ENCODE measurements at regions not wholly inside any gene's neighbourhood (a gene's known extent, or its start where the extent isn't known, plus 50 kb on each side); places are given as distances from the start of the nearest gene placed in this dataset.

DNA sequence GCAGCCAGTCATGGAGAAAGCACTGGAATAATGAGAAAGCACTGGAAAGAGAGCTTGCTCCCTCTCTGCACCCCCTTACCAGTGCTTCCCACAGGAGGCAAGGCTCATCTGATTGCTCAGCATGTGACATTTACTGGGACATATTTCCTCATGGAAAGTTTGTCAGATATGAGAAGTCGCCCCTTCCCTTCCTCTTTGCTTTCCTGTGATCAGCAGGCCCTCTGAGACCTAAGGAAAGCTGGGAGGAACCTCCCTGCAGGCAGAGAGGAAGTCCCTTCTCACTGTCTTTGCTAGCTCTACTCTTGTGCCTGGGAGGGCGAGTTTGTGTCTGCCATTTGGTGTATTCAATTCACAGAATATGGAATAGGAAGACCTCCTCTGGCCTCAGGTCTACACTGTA, 283.8 kb downstream of the ALDH8A1 start:
- in situ Hi-C loops (cut with MboI) = no loop called here
- H4K20me1 ChIP-seq (replicated peaks; ENCODE audit: control insufficient read depth, insufficient read depth, low read length) = no peaks in the 10 kb centered on the region
- no peaks in the 10 kb centered on the region for H3K79me2 ChIP-seq (ENCODE audit: control insufficient read depth, insufficient read depth, low read length)
- TF ChIP-seq NCOA6 (IDR thresholded peaks at IDR 0.05) (no peak), ZNF830 (CRISPR knock-in tag; IDR thresholded peaks at IDR 0.05) (no peak), SPI1 (IDR thresholded peaks at IDR 0.05; ENCODE audit: borderline replicate concordance, low read depth, low read length) (peak; percentile 49; the same call in 1 of the 2 replicates)
- ATAC-seq (no peak), DNase-seq (ENCODE audit: extremely low read depth in 1 of 4, low spot score in 3 of 4) (no peak), FAIRE-seq (no peak)
- no peaks in the 10 kb centered on the region for H3K9me3 ChIP-seq (replicated peaks; ENCODE audit: control insufficient read depth, insufficient read depth, low read depth, low read length)
- no peaks in the 10 kb centered on the region for H3K4me1 ChIP-seq (replicated peaks in 1 of 2; ENCODE audit: control insufficient read depth in 2 of 2, insufficient read depth in 2 of 2, low read length in 2 of 2)
- 0% methylated on average over 2 of the region's 2 CpGs for WGBS (ENCODE audit: insufficient coverage, low coverage, missing lambda C conversion rate)
- H2AFZ ChIP-seq (ENCODE audit: low read depth, low read length) = no peak overlapping the region
- H3K4me3 ChIP-seq = no peak overlapping the region
- peaks cover 2 to 11% of the 10 kb centered on the region in 2 experiments; a peak in 3 of 5 replicates for H3K27me3 ChIP-seq (ENCODE audit: control insufficient read depth in 2 of 2, insufficient read depth in 2 of 2, low read length in 2 of 2)
- H3K36me3 ChIP-seq (ENCODE audit: control insufficient read depth, insufficient read depth, low read length) = no peaks in the 10 kb centered on the region
- H3K27ac ChIP-seq (ENCODE audit: extremely low read depth, low read depth, low read length) = no peak overlapping the region
- no peak overlapping the region for H3K9ac ChIP-seq (ENCODE audit: insufficient read depth in 1 of 2, low read depth in 2 of 2, low read length in 2 of 2)
- no peaks in the 10 kb centered on the region for H3K9me1 ChIP-seq (ENCODE audit: control insufficient read depth, insufficient read depth, low read length)
- intact Hi-C loops (cut with micrococcal nuclease) = no loop called here
- ChIA-PET POLR2A (no interaction called here), CTCF (ENCODE audit: low intra/inter-chr PET ratio) (no interaction called here)
- no TSS peak for BruUV-seq (replicated peaks)
- H3K4me2 ChIP-seq (ENCODE audit: insufficient read depth, low read length) = no peak overlapping the region

DNA sequence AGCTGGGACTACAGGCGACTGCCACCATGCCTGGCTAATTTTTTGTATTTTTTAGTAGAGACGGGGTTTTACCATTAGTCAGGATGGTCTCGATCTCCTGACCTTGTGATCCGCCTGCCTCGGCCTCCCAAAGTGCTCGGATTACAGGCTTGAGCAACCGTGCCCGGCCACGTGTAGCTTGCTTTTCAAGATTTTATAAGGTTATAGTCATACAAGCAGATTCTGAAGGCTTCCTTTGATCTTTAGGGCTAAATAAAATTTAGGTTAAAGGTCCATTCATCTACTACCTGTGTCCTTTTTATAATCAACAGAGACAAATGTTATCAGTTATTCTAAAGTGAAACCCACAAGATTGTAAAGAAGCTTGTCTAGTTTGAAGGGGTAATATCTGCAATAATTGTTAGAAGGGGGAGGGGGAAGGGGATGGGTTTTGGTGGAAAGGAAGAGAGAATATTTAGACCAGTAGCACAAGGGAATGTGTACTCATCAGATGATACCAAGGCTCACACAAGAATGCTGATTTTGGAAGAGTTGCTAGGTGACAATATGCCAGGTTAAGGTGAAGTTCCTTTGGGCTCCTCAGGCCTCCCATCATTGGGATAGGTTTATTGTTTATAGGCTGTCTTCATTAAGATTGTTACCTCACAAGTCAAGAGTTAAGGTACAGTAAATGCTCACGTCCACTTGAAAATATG, 284.7 kb downstream of the ALDH8A1 start:
- CTCF ChIA-PET (ENCODE audit: low intra/inter-chr PET ratio) = no interaction called here
- Histone ChIP-seq H3K4me1 (replicated peaks in 1 of 2; ENCODE audit: control insufficient read depth in 2 of 2, insufficient read depth in 2 of 2, low read length in 2 of 2) (no peaks in the 10 kb centered on the region), H2AFZ (ENCODE audit: low read depth, low read length) (peak overlapping the region; percentile 43; the same call in 1 of the 2 replicates), H4K20me1 (replicated peaks; ENCODE audit: control insufficient read depth, insufficient read depth, low read length) (no peaks in the 10 kb centered on the region), H3K9me3 (replicated peaks; ENCODE audit: control insufficient read depth, insufficient read depth, low read depth, low read length) (no peaks in the 10 kb centered on the region), H3K9me1 (ENCODE audit: control insufficient read depth, insufficient read depth, low read length) (no peaks in the 10 kb centered on the region), H3K9ac (ENCODE audit: insufficient read depth in 1 of 2, low read depth in 2 of 2, low read length in 2 of 2) (no peak overlapping the region), H3K79me2 (ENCODE audit: control insufficient read depth, insufficient read depth, low read length) (no peaks in the 10 kb centered on the region), H3K36me3 (ENCODE audit: control insufficient read depth, insufficient read depth, low read length) (no peaks in the 10 kb centered on the region), H3K4me2 (ENCODE audit: insufficient read depth, low read length) (no peak overlapping the region), H3K4me3 (no peak overlapping the region), H3K27ac (ENCODE audit: extremely low read depth, low read depth, low read length) (no peak overlapping the region), H3K27me3 (ENCODE audit: control insufficient read depth in 2 of 2, insufficient read depth in 2 of 2, low read length in 2 of 2) (peaks cover 2 to 11% of the 10 kb centered on the region in 2 experiments; a peak in 4 of 5 replicates)
- ATAC-seq (no peak), FAIRE-seq (no peak), DNase-seq (ENCODE audit: extremely low read depth in 1 of 4, low spot score in 3 of 4) (no peak)
- no TSS peak for BruUV-seq (replicated peaks)
- intact Hi-C loops (cut with micrococcal nuclease) (no loop called here), in situ Hi-C loops (cut with MboI) (no loop called here)
- POLR2A ChIA-PET = interaction anchor here (0.6 to 1.6 kb wide), 2 partner anchors 24 to 29 kb away, joined by 3 to 4 read pairs; no protein-coding TSS in a partner anchor
- 14% methylated on average over 10 of the region's 10 CpGs for WGBS (ENCODE audit: insufficient coverage, low coverage, missing lambda C conversion rate)
- TF ChIP-seq, protein P1, sequence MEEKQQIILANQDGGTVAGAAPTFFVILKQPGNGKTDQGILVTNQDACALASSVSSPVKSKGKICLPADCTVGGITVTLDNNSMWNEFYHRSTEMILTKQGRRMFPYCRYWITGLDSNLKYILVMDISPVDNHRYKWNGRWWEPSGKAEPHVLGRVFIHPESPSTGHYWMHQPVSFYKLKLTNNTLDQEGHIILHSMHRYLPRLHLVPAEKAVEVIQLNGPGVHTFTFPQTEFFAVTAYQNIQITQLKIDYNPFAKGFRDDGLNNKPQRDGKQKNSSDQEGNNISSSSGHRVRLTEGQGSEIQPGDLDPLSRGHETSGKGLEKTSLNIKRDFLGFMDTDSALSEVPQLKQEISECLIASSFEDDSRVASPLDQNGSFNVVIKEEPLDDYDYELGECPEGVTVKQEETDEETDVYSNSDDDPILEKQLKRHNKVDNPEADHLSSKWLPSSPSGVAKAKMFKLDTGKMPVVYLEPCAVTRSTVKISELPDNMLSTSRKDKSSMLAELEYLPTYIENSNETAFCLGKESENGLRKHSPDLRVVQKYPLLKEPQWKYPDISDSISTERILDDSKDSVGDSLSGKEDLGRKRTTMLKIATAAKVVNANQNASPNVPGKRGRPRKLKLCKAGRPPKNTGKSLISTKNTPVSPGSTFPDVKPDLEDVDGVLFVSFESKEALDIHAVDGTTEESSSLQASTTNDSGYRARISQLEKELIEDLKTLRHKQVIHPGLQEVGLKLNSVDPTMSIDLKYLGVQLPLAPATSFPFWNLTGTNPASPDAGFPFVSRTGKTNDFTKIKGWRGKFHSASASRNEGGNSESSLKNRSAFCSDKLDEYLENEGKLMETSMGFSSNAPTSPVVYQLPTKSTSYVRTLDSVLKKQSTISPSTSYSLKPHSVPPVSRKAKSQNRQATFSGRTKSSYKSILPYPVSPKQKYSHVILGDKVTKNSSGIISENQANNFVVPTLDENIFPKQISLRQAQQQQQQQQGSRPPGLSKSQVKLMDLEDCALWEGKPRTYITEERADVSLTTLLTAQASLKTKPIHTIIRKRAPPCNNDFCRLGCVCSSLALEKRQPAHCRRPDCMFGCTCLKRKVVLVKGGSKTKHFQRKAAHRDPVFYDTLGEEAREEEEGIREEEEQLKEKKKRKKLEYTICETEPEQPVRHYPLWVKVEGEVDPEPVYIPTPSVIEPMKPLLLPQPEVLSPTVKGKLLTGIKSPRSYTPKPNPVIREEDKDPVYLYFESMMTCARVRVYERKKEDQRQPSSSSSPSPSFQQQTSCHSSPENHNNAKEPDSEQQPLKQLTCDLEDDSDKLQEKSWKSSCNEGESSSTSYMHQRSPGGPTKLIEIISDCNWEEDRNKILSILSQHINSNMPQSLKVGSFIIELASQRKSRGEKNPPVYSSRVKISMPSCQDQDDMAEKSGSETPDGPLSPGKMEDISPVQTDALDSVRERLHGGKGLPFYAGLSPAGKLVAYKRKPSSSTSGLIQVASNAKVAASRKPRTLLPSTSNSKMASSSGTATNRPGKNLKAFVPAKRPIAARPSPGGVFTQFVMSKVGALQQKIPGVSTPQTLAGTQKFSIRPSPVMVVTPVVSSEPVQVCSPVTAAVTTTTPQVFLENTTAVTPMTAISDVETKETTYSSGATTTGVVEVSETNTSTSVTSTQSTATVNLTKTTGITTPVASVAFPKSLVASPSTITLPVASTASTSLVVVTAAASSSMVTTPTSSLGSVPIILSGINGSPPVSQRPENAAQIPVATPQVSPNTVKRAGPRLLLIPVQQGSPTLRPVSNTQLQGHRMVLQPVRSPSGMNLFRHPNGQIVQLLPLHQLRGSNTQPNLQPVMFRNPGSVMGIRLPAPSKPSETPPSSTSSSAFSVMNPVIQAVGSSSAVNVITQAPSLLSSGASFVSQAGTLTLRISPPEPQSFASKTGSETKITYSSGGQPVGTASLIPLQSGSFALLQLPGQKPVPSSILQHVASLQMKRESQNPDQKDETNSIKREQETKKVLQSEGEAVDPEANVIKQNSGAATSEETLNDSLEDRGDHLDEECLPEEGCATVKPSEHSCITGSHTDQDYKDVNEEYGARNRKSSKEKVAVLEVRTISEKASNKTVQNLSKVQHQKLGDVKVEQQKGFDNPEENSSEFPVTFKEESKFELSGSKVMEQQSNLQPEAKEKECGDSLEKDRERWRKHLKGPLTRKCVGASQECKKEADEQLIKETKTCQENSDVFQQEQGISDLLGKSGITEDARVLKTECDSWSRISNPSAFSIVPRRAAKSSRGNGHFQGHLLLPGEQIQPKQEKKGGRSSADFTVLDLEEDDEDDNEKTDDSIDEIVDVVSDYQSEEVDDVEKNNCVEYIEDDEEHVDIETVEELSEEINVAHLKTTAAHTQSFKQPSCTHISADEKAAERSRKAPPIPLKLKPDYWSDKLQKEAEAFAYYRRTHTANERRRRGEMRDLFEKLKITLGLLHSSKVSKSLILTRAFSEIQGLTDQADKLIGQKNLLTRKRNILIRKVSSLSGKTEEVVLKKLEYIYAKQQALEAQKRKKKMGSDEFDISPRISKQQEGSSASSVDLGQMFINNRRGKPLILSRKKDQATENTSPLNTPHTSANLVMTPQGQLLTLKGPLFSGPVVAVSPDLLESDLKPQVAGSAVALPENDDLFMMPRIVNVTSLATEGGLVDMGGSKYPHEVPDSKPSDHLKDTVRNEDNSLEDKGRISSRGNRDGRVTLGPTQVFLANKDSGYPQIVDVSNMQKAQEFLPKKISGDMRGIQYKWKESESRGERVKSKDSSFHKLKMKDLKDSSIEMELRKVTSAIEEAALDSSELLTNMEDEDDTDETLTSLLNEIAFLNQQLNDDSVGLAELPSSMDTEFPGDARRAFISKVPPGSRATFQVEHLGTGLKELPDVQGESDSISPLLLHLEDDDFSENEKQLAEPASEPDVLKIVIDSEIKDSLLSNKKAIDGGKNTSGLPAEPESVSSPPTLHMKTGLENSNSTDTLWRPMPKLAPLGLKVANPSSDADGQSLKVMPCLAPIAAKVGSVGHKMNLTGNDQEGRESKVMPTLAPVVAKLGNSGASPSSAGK (IDR thresholded peaks at IDR 0.05) = peak; percentile 40; the same call in 1 of the 2 replicates
